GM18868 (cell line): ENCODE measurements at regions not wholly inside any gene's neighbourhood (a gene's known extent, or its start where the extent isn't known, plus 50 kb on each side); places are given as distances from the start of the nearest gene placed in this dataset.

Experiments used
- ATAC-seq: cut with Tn5 transposase; IDR thresholded peaks from one replicate; pipeline ENCODE4 v1.9.1; 2021; ENCODE audit warnings: mild to moderate bottlenecking, moderate library complexity; ENCODE audit not compliant: unreplicated experiment

- no peak for ATAC-seq
Observed at GRCh38 chr12:77777274-77777673, 53.4 kb upstream of the NAV3 start.

- no peak for ATAC-seq
Observed at GRCh38 chr12:77774761-77775160, 55.9 kb upstream of the NAV3 start.

- no peak for ATAC-seq
Observed at GRCh38 chr12:77772676-77773298, 57.9 kb upstream of the NAV3 start.

- ATAC-seq = no peak
Observed at GRCh38 chr12:77768558-77768957, 62.1 kb upstream of the NAV3 start.

GRCh38 chr12:77767756-77768343 is 62.8 kb upstream of the NAV3 start:
- no peak for ATAC-seq

- ATAC-seq = no peak
Observed at GRCh38 chr12:77767335-77767734, 63.4 kb upstream of the NAV3 start.

GRCh38 chr12:77766224-77766623 is 64.5 kb upstream of the NAV3 start:
- ATAC-seq = no peak

- no peak for ATAC-seq
Observed at GRCh38 chr12:77761286-77761685, 69.4 kb upstream of the NAV3 start.

- no peak for ATAC-seq
Observed at GRCh38 chr12:77760271-77761025, 70.2 kb upstream of the NAV3 start.

- no peak for ATAC-seq
Observed at GRCh38 chr12:77754086-77754485, 76.6 kb upstream of the NAV3 start.

GRCh38 chr12:77751939-77752338 is 78.8 kb upstream of the NAV3 start:
- ATAC-seq = no peak

- peak; percentile 100 for ATAC-seq
Observed at GRCh38 chr12:77746096-77746495, 84.6 kb upstream of the NAV3 start.

- ATAC-seq = peak; percentile 5
Observed at GRCh38 chr12:77745624-77746023, 85.1 kb upstream of the NAV3 start.

GRCh38 chr12:77742631-77743030 is 88.1 kb upstream of the NAV3 start:
- no peak for ATAC-seq

- ATAC-seq = no peak
Observed at GRCh38 chr12:77741974-77742517, 88.6 kb upstream of the NAV3 start.

- ATAC-seq = no peak
Observed at GRCh38 chr12:77736219-77736965, 94.3 kb upstream of the NAV3 start.

- no peak for ATAC-seq
Observed at GRCh38 chr12:77734214-77734883, 96.3 kb upstream of the NAV3 start.

GRCh38 chr12:77728018-77728417 is 102.7 kb upstream of the NAV3 start:
- ATAC-seq = no peak

- ATAC-seq = no peak
Observed at GRCh38 chr12:77727442-77728001, 103.2 kb upstream of the NAV3 start.

- no peak for ATAC-seq
Observed at GRCh38 chr12:77725611-77726010, 105.1 kb upstream of the NAV3 start.
